SK-N-SH (cell line): ENCODE measurements at regions not wholly inside any gene's neighbourhood (a gene's known extent, or its start where the extent isn't known, plus 50 kb on each side); places are given as distances from the start of the nearest gene placed in this dataset.
"Not testable (repeated sequence)": the region's sequence is repeated elsewhere in the genome, so short reads cannot be mapped to it uniquely, and the experiment has no call there.

Experiments used
- CTCF ChIA-PET: fragments of 300-600, 350-600 bp; formaldehyde crosslinking; extraction: SDS; loops from one replicate; lab custom pipeline; 2021; lab: Yijun Ruan, JAX
- POLR2A ChIA-PET: fragments of 350-600 bp; sonication (Branson Sonifier 250); formaldehyde crosslinking; extraction: SDS; loops from one replicate; lab custom pipeline; 2020; ENCODE audit warnings: antibody characterized with exemption, inconsistent platforms; lab: Yijun Ruan, JAX
- DNase-seq: peaks from one replicate; pipeline ENCODE4 v3.0.0; 2012
- H2AFZ ChIP-seq: fragments of 200-600 bp; sonication (generic); 2 replicates; pipeline ENCODE4 v1.8.1; 2016; ENCODE audit warnings: antibody characterized with exemption, mild to moderate bottlenecking, low read depth
- H3F3A ChIP-seq: fragments of 200-600 bp; sonication (generic); replicated peaks from 2 replicates; pipeline ENCODE3; 2016; ENCODE audit warnings: antibody characterized with exemption, mild to moderate bottlenecking; ENCODE audit not compliant: insufficient read depth
- H3K27ac ChIP-seq, 2 experiments: fragments of 200-500 bp in 1 of 2; fragments of 200-600 bp in 1 of 2; sonication (Bioruptor generic) in 1 of 2; sonication (generic), shearing (Covaris generic) in 1 of 2; 2 replicates each; pipeline versions ENCODE4 v1.5.1 to v1.6.1; 2014 to 2016; ENCODE audit warnings: low read depth in 2 of 2, inconsistent platforms in 1 of 2, low read length in 1 of 2, mild to moderate bottlenecking in 1 of 2, mixed read lengths in 1 of 2
- H3K27me3 ChIP-seq: fragments of 200-600 bp; sonication (generic), shearing (Covaris generic); 2 replicates; pipeline ENCODE4 v1.6.1; 2016; ENCODE audit warnings: mixed run types; ENCODE audit not compliant: insufficient read depth
- H3K36me3 ChIP-seq, 2 experiments: fragments of 200-500 bp in 1 of 2; fragments of 200-600 bp in 1 of 2; sonication (Bioruptor generic) in 1 of 2; sonication (generic) in 1 of 2; replicated peaks in 1 of 2; 2 replicates each; pipeline versions ENCODE3 to v1.5.1; 2014 to 2016; ENCODE audit warnings: low read length in 1 of 2, mild to moderate bottlenecking in 1 of 2; ENCODE audit not compliant: insufficient read depth in 2 of 2, control insufficient read depth in 1 of 2
- H3K4me1 ChIP-seq, 2 experiments: fragments of 200-500 bp in 1 of 2; fragments of 200-600 bp in 1 of 2; sonication (Bioruptor generic) in 1 of 2; sonication (generic), shearing (Covaris generic) in 1 of 2; 2 replicates each; pipeline versions ENCODE4 v1.5.1 to v1.6.1; 2014 to 2016; ENCODE audit warnings: low read depth in 1 of 2, low read length in 1 of 2, mixed run types in 1 of 2; ENCODE audit not compliant: insufficient read depth in 2 of 2, control insufficient read depth in 1 of 2
- H3K4me2 ChIP-seq: fragments of 200-600 bp; sonication (generic), shearing (Covaris generic); 2 replicates; pipeline ENCODE4 v1.6.1; 2017; ENCODE audit warnings: mixed run types
- H3K4me3 ChIP-seq, 2 experiments: fragments of 200-500 bp in 1 of 2; fragments of 200-600 bp in 1 of 2; sonication (Bioruptor generic) in 1 of 2; sonication (generic), shearing (Covaris generic) in 1 of 2; 2 replicates each; pipeline versions ENCODE4 v1.5.1 to v1.8.1; 2014 to 2016; ENCODE audit warnings: low read depth in 2 of 2, inconsistent platforms in 1 of 2, low read length in 1 of 2, mild to moderate bottlenecking in 1 of 2, mixed read lengths in 1 of 2, moderate library complexity in 1 of 2
- H3K79me2 ChIP-seq: fragments of 200-600 bp; sonication (generic); 2 replicates; pipeline ENCODE4 v1.8.1; 2017; ENCODE audit warnings: mild to moderate bottlenecking; ENCODE audit not compliant: insufficient read depth
- H3K9ac ChIP-seq: fragments of 200-600 bp; sonication (generic); 2 replicates; pipeline ENCODE4 v1.6.1; 2017; ENCODE audit warnings: mixed run types
- H3K9me2 ChIP-seq: fragments of 200-600 bp; sonication (generic); 2 replicates; pipeline ENCODE4 v1.6.1; 2017; ENCODE audit warnings: mixed run types
- H3K9me3 ChIP-seq: fragments of 200-600 bp; sonication (generic); 2 replicates; pipeline ENCODE4 v1.6.1; 2017; ENCODE audit warnings: mixed run types, mild to moderate bottlenecking, moderate library complexity
- H4K20me1 ChIP-seq: fragments of 200-600 bp; sonication (generic); 2 replicates; pipeline ENCODE4 v1.6.1; 2017; ENCODE audit warnings: mild to moderate bottlenecking, mixed run types; ENCODE audit not compliant: insufficient read depth
- RAD21 ChIP-seq: IDR thresholded peaks from 2 replicates; pipeline ENCODE4 v1.6.1; 2012; ENCODE audit warnings: mild to moderate bottlenecking, low read length
- WGBS: methylation state at CpG from one replicate; pipeline ENCODE4 v1.1.6; 2017; ENCODE audit warnings: low lambda C conversion rate; 5-methylcytosine and 5-hydroxymethylcytosine counted together
- TF ChIP-seq, protein P1 (sequence below): fragments of 200-600 bp; sonication (generic); IDR thresholded peaks from 2 replicates; pipeline ENCODE4 v1.6.1; 2017; ENCODE audit warnings: antibody characterized with exemption, mild to moderate bottlenecking, moderate library complexity

DNA sequence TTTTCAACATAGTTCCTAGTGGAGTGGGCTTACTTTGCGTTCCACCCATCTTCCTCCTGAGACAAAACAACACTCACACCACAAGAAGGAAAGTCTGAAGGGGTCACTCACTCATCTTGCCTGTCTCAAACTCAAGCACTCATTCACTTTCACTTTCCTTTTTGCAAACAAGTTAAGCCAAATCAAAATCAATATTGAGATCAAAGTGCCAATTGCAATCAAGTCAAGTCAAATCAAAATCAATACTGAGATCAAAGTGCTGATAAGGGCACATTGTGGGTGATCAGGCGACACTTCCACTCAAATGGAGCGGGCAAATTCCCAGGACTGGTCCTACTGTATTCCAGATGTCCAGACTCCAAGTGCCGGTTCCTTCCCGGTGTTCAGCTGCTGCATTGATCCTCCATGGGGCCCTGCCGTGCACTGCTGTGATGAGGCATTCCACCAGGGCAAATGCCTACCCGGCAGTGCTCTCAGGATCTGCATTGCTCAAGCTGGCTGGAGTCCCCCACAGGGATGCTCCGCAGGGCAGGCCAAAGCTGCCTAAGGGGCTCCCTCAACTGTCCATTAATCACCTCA is 183.0 kb upstream of the PLGLB1 start:
- POLR2A ChIA-PET, H3K27me3 ChIP-seq: not testable (repeated sequence)
- WGBS, result 58% methylated on average over 2 of the region's 8 CpGs

DNA sequence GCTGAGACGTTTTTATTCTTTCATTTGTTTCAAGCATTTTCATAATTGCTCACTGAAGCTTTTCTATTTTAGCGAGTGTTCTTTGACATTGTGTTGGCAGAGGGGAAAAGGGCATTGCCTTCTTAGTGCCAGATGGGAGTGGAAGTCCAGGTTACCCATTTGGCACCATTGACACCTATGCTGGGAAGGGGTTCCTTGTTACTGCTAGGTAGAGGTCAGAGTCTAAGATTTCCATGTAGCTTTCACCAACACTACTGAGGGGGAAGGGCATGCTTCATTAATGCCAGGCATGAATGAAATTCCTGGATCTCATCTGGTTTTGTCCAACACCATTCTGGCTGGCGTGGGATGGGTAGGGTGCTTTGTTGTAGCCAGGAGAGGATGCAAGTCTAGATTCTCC is 191.3 kb upstream of the PLGLB1 start:
- H3K4me1 ChIP-seq, H3K9ac ChIP-seq, POLR2A ChIA-PET, H3F3A ChIP-seq, H4K20me1 ChIP-seq, H3K79me2 ChIP-seq, H3K9me2 ChIP-seq, H2AFZ ChIP-seq, H3K36me3 ChIP-seq, H3K27ac ChIP-seq, CTCF ChIA-PET, H3K27me3 ChIP-seq, H3K4me2 ChIP-seq, DNase-seq, H3K9me3 ChIP-seq, H3K4me3 ChIP-seq: not testable (repeated sequence)
- WGBS, result 0% methylated on average over 2 of the region's 3 CpGs

More for the DNA sequence above, 183.0 kb upstream of the PLGLB1 start:
- H3K9me2 ChIP-seq, H3K79me2 ChIP-seq, CTCF ChIA-PET, H4K20me1 ChIP-seq, H3K27ac ChIP-seq, H3K9me3 ChIP-seq, H3K36me3 ChIP-seq, H3K4me2 ChIP-seq, DNase-seq, H3F3A ChIP-seq, H3K4me1 ChIP-seq, H2AFZ ChIP-seq, H3K4me3 ChIP-seq, H3K9ac ChIP-seq: not testable (repeated sequence)

DNA sequence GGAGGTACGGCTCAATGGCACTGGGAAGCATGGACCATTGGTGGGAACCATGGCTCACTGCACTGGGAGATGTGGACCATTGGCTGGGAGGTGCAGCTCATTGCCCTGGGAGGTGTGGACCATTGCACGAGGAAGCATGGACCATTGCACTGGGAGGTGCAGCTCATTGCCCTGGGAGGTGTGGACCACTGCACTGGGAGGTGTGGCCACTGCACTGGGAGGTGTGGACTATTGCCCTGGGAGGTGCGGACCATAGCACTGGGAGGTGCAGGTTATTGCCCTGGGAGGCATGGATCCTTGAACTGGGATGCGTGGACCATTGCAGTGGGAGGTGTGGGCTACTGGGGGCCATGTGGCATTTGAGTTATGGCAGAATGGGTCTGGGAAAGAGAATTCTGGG is 195.4 kb upstream of the PLGLB1 start:
- H3K27ac ChIP-seq, H3K9ac ChIP-seq, POLR2A ChIA-PET, H2AFZ ChIP-seq, CTCF ChIA-PET, H3K36me3 ChIP-seq, H3K4me1 ChIP-seq, H3K4me3 ChIP-seq, H3K79me2 ChIP-seq, DNase-seq, H3K27me3 ChIP-seq, H3K9me3 ChIP-seq, H4K20me1 ChIP-seq, H3F3A ChIP-seq, H3K9me2 ChIP-seq, H3K4me2 ChIP-seq: not testable (repeated sequence)
- no CpG with 5 or more reads among the region's 4 CpGs for WGBS

DNA sequence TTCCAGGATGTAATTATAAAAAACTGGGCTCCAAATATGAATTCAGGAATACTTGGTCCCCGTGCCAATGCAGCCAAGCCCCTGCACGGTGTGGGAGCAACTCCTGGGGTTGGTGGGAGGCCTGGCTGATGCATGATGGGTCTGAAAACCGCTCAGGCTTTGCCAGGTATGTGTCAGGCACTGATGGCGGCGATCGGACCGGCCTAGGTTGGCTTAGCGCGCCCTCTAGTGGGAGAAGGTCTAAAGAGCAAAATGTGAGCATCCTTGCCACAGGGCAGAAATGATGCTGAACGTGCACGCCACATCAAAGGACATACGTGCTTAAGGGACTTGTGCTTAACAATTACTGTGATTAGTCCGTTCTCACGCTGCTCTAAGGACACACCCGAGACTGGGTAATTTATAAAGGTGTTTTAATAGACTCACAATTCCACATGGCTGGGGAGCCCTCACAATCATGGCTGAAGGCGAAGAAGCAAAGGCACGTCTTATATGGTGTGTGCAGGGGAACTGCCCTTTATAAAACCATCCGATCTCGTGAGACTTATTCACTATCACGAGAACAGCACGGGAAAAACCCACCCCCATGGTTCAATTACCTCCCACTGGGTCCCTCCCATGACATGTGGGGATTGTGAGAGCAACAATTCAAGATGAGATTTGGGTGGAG is 196.2 kb upstream of the PLGLB1 start:
- H4K20me1 ChIP-seq, H2AFZ ChIP-seq, H3K27me3 ChIP-seq, H3K9me2 ChIP-seq, H3K36me3 ChIP-seq, DNase-seq, H3K9me3 ChIP-seq, H3F3A ChIP-seq, H3K27ac ChIP-seq, H3K4me1 ChIP-seq, H3K9ac ChIP-seq, CTCF ChIA-PET, H3K79me2 ChIP-seq, H3K4me3 ChIP-seq, H3K4me2 ChIP-seq, POLR2A ChIA-PET: not testable (repeated sequence)
- WGBS, result 0% methylated on average over 3 of the region's 21 CpGs
- TF ChIP-seq, protein P1, sequence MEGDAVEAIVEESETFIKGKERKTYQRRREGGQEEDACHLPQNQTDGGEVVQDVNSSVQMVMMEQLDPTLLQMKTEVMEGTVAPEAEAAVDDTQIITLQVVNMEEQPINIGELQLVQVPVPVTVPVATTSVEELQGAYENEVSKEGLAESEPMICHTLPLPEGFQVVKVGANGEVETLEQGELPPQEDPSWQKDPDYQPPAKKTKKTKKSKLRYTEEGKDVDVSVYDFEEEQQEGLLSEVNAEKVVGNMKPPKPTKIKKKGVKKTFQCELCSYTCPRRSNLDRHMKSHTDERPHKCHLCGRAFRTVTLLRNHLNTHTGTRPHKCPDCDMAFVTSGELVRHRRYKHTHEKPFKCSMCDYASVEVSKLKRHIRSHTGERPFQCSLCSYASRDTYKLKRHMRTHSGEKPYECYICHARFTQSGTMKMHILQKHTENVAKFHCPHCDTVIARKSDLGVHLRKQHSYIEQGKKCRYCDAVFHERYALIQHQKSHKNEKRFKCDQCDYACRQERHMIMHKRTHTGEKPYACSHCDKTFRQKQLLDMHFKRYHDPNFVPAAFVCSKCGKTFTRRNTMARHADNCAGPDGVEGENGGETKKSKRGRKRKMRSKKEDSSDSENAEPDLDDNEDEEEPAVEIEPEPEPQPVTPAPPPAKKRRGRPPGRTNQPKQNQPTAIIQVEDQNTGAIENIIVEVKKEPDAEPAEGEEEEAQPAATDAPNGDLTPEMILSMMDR, result peak; percentile 47
- peak; percentile 46 for TF ChIP-seq RAD21

DNA sequence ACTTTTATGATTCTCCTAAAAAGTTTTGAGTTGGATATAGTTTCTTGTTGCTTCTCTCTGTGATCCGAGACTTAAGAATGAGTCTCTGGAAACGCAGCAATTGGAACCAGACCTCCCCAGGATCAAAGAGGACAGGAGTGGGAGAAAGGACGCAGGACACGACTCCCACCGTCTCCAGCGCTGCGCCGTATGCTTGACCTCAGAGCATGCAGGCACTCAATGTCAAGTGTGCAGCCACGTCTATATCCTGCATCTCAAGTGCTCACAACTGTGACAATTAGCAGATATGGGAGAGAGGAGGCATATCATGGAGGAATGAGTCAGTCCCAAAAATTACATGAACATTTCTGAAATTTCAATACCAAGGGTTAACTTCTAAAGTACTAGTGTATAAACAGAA is 199.0 kb upstream of the PLGLB1 start:
- POLR2A ChIA-PET, H3K79me2 ChIP-seq, H3K27ac ChIP-seq, H3K27me3 ChIP-seq, H2AFZ ChIP-seq, H3K4me2 ChIP-seq, DNase-seq, H3K4me1 ChIP-seq, H3K9ac ChIP-seq, H3F3A ChIP-seq, H3K9me3 ChIP-seq, H3K36me3 ChIP-seq, H3K4me3 ChIP-seq, H3K9me2 ChIP-seq, CTCF ChIA-PET, H4K20me1 ChIP-seq: not testable (repeated sequence)
- WGBS, result 60% methylated on average over 9 of the region's 9 CpGs

DNA sequence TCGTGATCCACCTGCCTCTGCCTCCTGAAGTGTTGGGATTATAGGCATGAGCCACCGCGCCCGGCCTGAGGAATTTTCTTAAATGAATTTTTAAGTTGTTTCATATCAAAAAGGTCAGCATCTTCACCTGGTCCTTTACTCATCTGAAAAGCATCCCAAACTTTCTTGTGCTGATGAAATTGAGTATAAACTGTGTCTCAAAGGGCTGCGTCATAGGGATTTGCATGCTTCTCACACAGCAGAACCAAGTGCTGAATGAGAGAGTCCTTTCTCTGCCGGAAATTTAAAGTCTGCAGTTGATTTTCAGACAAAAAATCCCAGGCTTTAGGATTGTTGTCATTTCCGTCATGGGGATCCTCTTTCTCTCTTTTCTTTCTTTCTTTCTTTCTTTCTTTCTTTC is 200.5 kb upstream of the PLGLB1 start:
- H3K27ac ChIP-seq, CTCF ChIA-PET, H3K9ac ChIP-seq, H2AFZ ChIP-seq, DNase-seq, H3K79me2 ChIP-seq, H3K4me3 ChIP-seq, POLR2A ChIA-PET, H3K36me3 ChIP-seq, H3F3A ChIP-seq, H3K9me3 ChIP-seq, H3K27me3 ChIP-seq, H4K20me1 ChIP-seq, H3K4me1 ChIP-seq, H3K4me2 ChIP-seq, H3K9me2 ChIP-seq: not testable (repeated sequence)
- WGBS, result 51% methylated on average over 7 of the region's 7 CpGs
